BLaER1 (cell line): ENCODE measurements at regions not wholly inside any gene's neighbourhood (a gene's known extent, or its start where the extent isn't known, plus 50 kb on each side); places are given as distances from the start of the nearest gene placed in this dataset.
"Not testable (repeated sequence)": the region's sequence is repeated elsewhere in the genome, so short reads cannot be mapped to it uniquely, and the experiment has no call there.

Experiments used
- H3K27ac ChIP-seq: shearing (Covaris generic); formaldehyde crosslinking; 2 replicates; pipeline ENCODE4 v1.8.1; 2022
- H3K27me3 ChIP-seq: shearing (Covaris generic); formaldehyde crosslinking; 2 replicates; pipeline ENCODE4 v1.8.1; 2022
- H3K36me3 ChIP-seq: shearing (Covaris generic); formaldehyde crosslinking; 2 replicates; pipeline ENCODE4 v1.8.1; 2022
- H3K4me1 ChIP-seq: shearing (Covaris generic); formaldehyde crosslinking; 2 replicates; pipeline ENCODE4 v1.8.1; 2022
- H3K4me2 ChIP-seq: shearing (Covaris generic); formaldehyde crosslinking; 2 replicates; pipeline ENCODE4 v1.8.1; 2022
- H3K4me3 ChIP-seq: shearing (Covaris generic); formaldehyde crosslinking; 2 replicates; pipeline ENCODE4 v1.8.1; 2022
- H3K9ac ChIP-seq: shearing (Covaris generic); formaldehyde crosslinking; 2 replicates; pipeline ENCODE4 v1.8.1; 2022
- H3K9me3 ChIP-seq: shearing (Covaris generic); formaldehyde crosslinking; 2 replicates; pipeline ENCODE4 v1.8.1; 2022
- H4K20me1 ChIP-seq: shearing (Covaris generic); formaldehyde crosslinking; 2 replicates; pipeline ENCODE4 v1.8.1; 2022
- Cebpa-rat ChIP-seq: shearing (Covaris generic); IDR thresholded peaks from 2 replicates; pipeline ENCODE4 v1.8.1; 2022

GRCh38 chr9:33660772-33661171 is 134.6 kb upstream of the PRSS3 start:
- Histone ChIP-seq H3K9me3 (no peaks in the 10 kb centered on the region), H3K27me3 (no peaks in the 10 kb centered on the region), H3K36me3 (no peaks in the 10 kb centered on the region), H3K27ac (no peak overlapping the region), H3K4me2 (no peak overlapping the region), H3K9ac (no peak overlapping the region), H4K20me1 (no peaks in the 10 kb centered on the region), H3K4me1 (no peaks in the 10 kb centered on the region), H3K4me3 (no peak overlapping the region)
- no peak for TF ChIP-seq Cebpa-rat

GRCh38 chr9:33661176-33661575 is 134.2 kb upstream of the PRSS3 start:
- Histone ChIP-seq H3K27me3 (no peaks in the 10 kb centered on the region), H3K27ac (no peak overlapping the region), H3K4me1 (no peaks in the 10 kb centered on the region), H3K4me2 (no peak overlapping the region), H3K4me3 (no peak overlapping the region), H3K9me3 (0 out of 2 replicates have a peak, but pooled peaks cover under 1% of the 10 kb centered on the region), H3K9ac (no peak overlapping the region), H3K36me3 (no peaks in the 10 kb centered on the region), H4K20me1 (no peaks in the 10 kb centered on the region)
- TF ChIP-seq Cebpa-rat, result no peak

GRCh38 chr9:33662871-33663270 is 132.5 kb upstream of the PRSS3 start:
- no peaks in the 10 kb centered on the region for H3K36me3 ChIP-seq
- no peak overlapping the region for H3K4me3 ChIP-seq
- no peaks in the 10 kb centered on the region for H4K20me1 ChIP-seq
- H3K9me3 ChIP-seq, result peaks cover 15% of the 10 kb centered on the region
- H3K4me2 ChIP-seq, result no peak overlapping the region
- H3K9ac ChIP-seq, result no peak overlapping the region
- no peak for TF ChIP-seq Cebpa-rat
- no peaks in the 10 kb centered on the region for H3K27me3 ChIP-seq
- no peaks in the 10 kb centered on the region for H3K4me1 ChIP-seq
- no peak overlapping the region for H3K27ac ChIP-seq

- not testable (repeated sequence) for H3K36me3 ChIP-seq, H3K9ac ChIP-seq, H3K4me1 ChIP-seq, H4K20me1 ChIP-seq, H3K27ac ChIP-seq, H3K4me2 ChIP-seq, H3K4me3 ChIP-seq
- peaks cover 13% of the 10 kb centered on the region for H3K9me3 ChIP-seq
- peak; percentile 86; the same call in 1 of the 2 replicates for TF ChIP-seq Cebpa-rat
- H3K27me3 ChIP-seq, result peaks cover 23% of the 10 kb centered on the region
These were observed 119.1 kb upstream of the PRSS3 start for GRCh38 chr9:33676194-33676745.

- Histone ChIP-seq H3K4me1 (no peaks in the 10 kb centered on the region), H3K27me3 (peaks cover 23% of the 10 kb centered on the region), H3K9ac (no peak overlapping the region), H4K20me1 (no peaks in the 10 kb centered on the region), H3K36me3 (no peaks in the 10 kb centered on the region), H3K27ac (no peak overlapping the region), H3K9me3 (peaks cover 13% of the 10 kb centered on the region), H3K4me3 (peak overlapping the region; percentile 47), H3K4me2 (no peak overlapping the region)
- no peak for TF ChIP-seq Cebpa-rat
These were observed 118.4 kb upstream of the PRSS3 start for GRCh38 chr9:33676746-33677505.

GRCh38 chr9:33677506-33677809 is 117.9 kb upstream of the PRSS3 start:
- Histone ChIP-seq H3K4me2 (no peak overlapping the region), H3K27ac (no peak overlapping the region), H3K27me3 (peaks cover 23% of the 10 kb centered on the region), H3K9me3 (peaks cover 13% of the 10 kb centered on the region), H4K20me1 (no peaks in the 10 kb centered on the region), H3K4me3 (peak overlapping the region; percentile 47), H3K9ac (no peak overlapping the region), H3K36me3 (no peaks in the 10 kb centered on the region), H3K4me1 (no peaks in the 10 kb centered on the region)
- no peak for TF ChIP-seq Cebpa-rat

- Histone ChIP-seq H4K20me1 (no peaks in the 10 kb centered on the region), H3K9me3 (peaks cover 13% of the 10 kb centered on the region), H3K4me3 (no peak overlapping the region), H3K4me2 (no peak overlapping the region), H3K27me3 (peaks cover 23% of the 10 kb centered on the region), H3K9ac (no peak overlapping the region), H3K4me1 (no peaks in the 10 kb centered on the region), H3K27ac (no peak overlapping the region), H3K36me3 (no peaks in the 10 kb centered on the region)
- TF ChIP-seq Cebpa-rat, result no peak
These were observed 117.4 kb upstream of the PRSS3 start for GRCh38 chr9:33677961-33678360.

GRCh38 chr9:33682551-33682950 is 112.8 kb upstream of the PRSS3 start:
- Histone ChIP-seq H3K9ac (no peak overlapping the region), H3K4me2 (no peak overlapping the region), H3K27ac (no peak overlapping the region), H4K20me1 (no peaks in the 10 kb centered on the region), H3K36me3 (no peaks in the 10 kb centered on the region), H3K27me3 (peaks cover 1% of the 10 kb centered on the region; the same call in 1 of the 2 replicates), H3K9me3 (peaks cover under 1% of the 10 kb centered on the region), H3K4me1 (no peaks in the 10 kb centered on the region), H3K4me3 (no peak overlapping the region)
- TF ChIP-seq Cebpa-rat, result no peak

- no peaks in the 10 kb centered on the region for H3K9me3 ChIP-seq
- no peak overlapping the region for H3K4me3 ChIP-seq
- no peaks in the 10 kb centered on the region for H3K27me3 ChIP-seq
- H3K4me2 ChIP-seq, result no peak overlapping the region
- no peaks in the 10 kb centered on the region for H4K20me1 ChIP-seq
- H3K9ac ChIP-seq, result no peak overlapping the region
- no peak for TF ChIP-seq Cebpa-rat
- no peak overlapping the region for H3K27ac ChIP-seq
- no peaks in the 10 kb centered on the region for H3K4me1 ChIP-seq
- H3K36me3 ChIP-seq, result no peaks in the 10 kb centered on the region
These were observed 110.5 kb upstream of the PRSS3 start for GRCh38 chr9:33684831-33685230.

GRCh38 chr9:33686942-33687341 is 108.4 kb upstream of the PRSS3 start:
- no peak overlapping the region for H3K27ac ChIP-seq
- no peaks in the 10 kb centered on the region for H4K20me1 ChIP-seq
- no peak overlapping the region for H3K9ac ChIP-seq
- no peaks in the 10 kb centered on the region for H3K36me3 ChIP-seq
- H3K4me2 ChIP-seq, result no peak overlapping the region
- H3K4me1 ChIP-seq, result no peaks in the 10 kb centered on the region
- H3K9me3 ChIP-seq, result no peaks in the 10 kb centered on the region
- no peak overlapping the region for H3K4me3 ChIP-seq
- TF ChIP-seq Cebpa-rat, result no peak
- no peaks in the 10 kb centered on the region for H3K27me3 ChIP-seq
